GM23338 (cell line): ENCODE measurements at regions not wholly inside any gene's neighbourhood (a gene's known extent, or its start where the extent isn't known, plus 50 kb on each side); places are given as distances from the start of the nearest gene placed in this dataset.

Experiments used
- ATAC-seq: fragments of 200-7000 bp; cut with Tn5 transposase; 3 replicates; pipeline ENCODE4 v1.9.1; 2020
- DNase-seq: peaks from one replicate; pipeline ENCODE4 v3.0.0-alpha.2; 2015; ENCODE audit warnings: low spot score
- H2AFZ ChIP-seq: fragments of 200-600 bp; sonication (generic); 2 replicates; pipeline ENCODE4 v1.8.0; 2016; ENCODE audit warnings: antibody characterized with exemption, mild to moderate bottlenecking, moderate library complexity
- H3F3A ChIP-seq: fragments of 200-600 bp; sonication (generic); replicated peaks from 2 replicates; pipeline ENCODE4 v1.8.0; 2017; ENCODE audit warnings: antibody characterized with exemption, mixed run types, low read depth
- H3K27ac ChIP-seq: fragments of 200-600 bp; sonication (generic); 2 replicates; pipeline ENCODE4 v1.6.1; 2016; ENCODE audit warnings: low read depth
- H3K27me3 ChIP-seq: fragments of 200-600 bp; sonication (generic); 2 replicates; pipeline ENCODE4 v1.8.0; 2016; ENCODE audit warnings: mild to moderate bottlenecking, mixed run types, moderate library complexity; ENCODE audit not compliant: insufficient read depth
- H3K36me3 ChIP-seq: fragments of 200-600 bp; sonication (generic); 2 replicates; pipeline ENCODE4 v1.8.0; 2016; ENCODE audit warnings: mild to moderate bottlenecking; ENCODE audit not compliant: insufficient read depth
- H3K4me1 ChIP-seq: fragments of 200-600 bp; sonication (generic); 2 replicates; pipeline ENCODE4 v1.8.0; 2016; ENCODE audit warnings: mild to moderate bottlenecking, moderate library complexity; ENCODE audit not compliant: insufficient read depth
- H3K4me2 ChIP-seq: fragments of 200-600 bp; sonication (generic); 2 replicates; pipeline ENCODE4 v1.7.1; 2017; ENCODE audit warnings: mixed run types
- H3K4me3 ChIP-seq: fragments of 200-600 bp; sonication (generic); 2 replicates; pipeline ENCODE4 v1.6.1; 2016; ENCODE audit warnings: mixed run types
- H3K79me2 ChIP-seq: fragments of 200-600 bp; sonication (generic); replicated peaks from 2 replicates; pipeline ENCODE4 v1.8.0; 2017; ENCODE audit warnings: mild to moderate bottlenecking; ENCODE audit not compliant: insufficient read depth
- H3K9me2 ChIP-seq: fragments of 200-600 bp; sonication (generic); 2 replicates; pipeline ENCODE4 v1.8.0; 2017; ENCODE audit not compliant: insufficient read depth
- H4K20me1 ChIP-seq: fragments of 200-600 bp; sonication (generic); replicated peaks from 2 replicates; pipeline ENCODE4 v1.8.0; 2017; ENCODE audit warnings: mild to moderate bottlenecking; ENCODE audit not compliant: insufficient read depth
- H3K27ac Mint-ChIP-seq: 2 replicates; pipeline ENCODE4 v1.8.0; 2020; ENCODE audit warnings: inconsistent platforms, mild to moderate bottlenecking, moderate library complexity, mixed read lengths
- H3K27me3 Mint-ChIP-seq: 3 replicates; pipeline ENCODE4 v1.8.0; 2022; ENCODE audit warnings: low read depth, mild to moderate bottlenecking, moderate library complexity, mixed read lengths, inconsistent platforms; ENCODE audit not compliant: insufficient read depth, poor library complexity
- H3K36me3 Mint-ChIP-seq: 3 replicates; pipeline ENCODE4 v1.8.0; 2021; ENCODE audit warnings: low read depth, mild to moderate bottlenecking, inconsistent platforms, moderate library complexity, mixed read lengths
- H3K4me1 Mint-ChIP-seq: 3 replicates; pipeline ENCODE4 v1.8.0; 2020; ENCODE audit warnings: mild to moderate bottlenecking, inconsistent platforms, mixed read lengths
- H3K4me3 Mint-ChIP-seq: 3 replicates; pipeline ENCODE4 v1.8.0; 2021; ENCODE audit warnings: moderate library complexity, mild to moderate bottlenecking, inconsistent platforms, mixed read lengths
- H3K9me3 Mint-ChIP-seq: 3 replicates; pipeline ENCODE4 v1.8.0; 2020; ENCODE audit warnings: moderate library complexity, mild to moderate bottlenecking, inconsistent platforms, mixed read lengths
- CREB1 ChIP-seq: fragments of 250-450 bp; sonication (Bioruptor Pico); IDR thresholded peaks from 2 replicates; pipeline ENCODE4 v1.5.0; 2020; ENCODE audit warnings: low read depth, mild to moderate bottlenecking, moderate library complexity
- ZNF114 ChIP-seq: fragments of 250-450 bp; sonication (Bioruptor Pico); IDR thresholded peaks from 2 replicates; pipeline ENCODE4 v1.5.0; 2020; ENCODE audit warnings: mild to moderate bottlenecking, moderate library complexity
- ZNF331 ChIP-seq: fragments of 250-450 bp; sonication (Bioruptor Pico); IDR thresholded peaks from 2 replicates; pipeline ENCODE4 v1.5.0; 2020; ENCODE audit warnings: low read depth, mild to moderate bottlenecking, moderate library complexity
- TF ChIP-seq, protein P1 (sequence below), 2 experiments: fragments of 200-600 bp in 1 of 2; sonication (generic) in 1 of 2; conservative IDR thresholded peaks; 2 replicates each; pipeline versions ENCODE4 v1.5.1 to v1.6.1; 2016 to 2017; ENCODE audit warnings: antibody characterized with exemption in 2 of 2, low read depth in 2 of 2, mild to moderate bottlenecking in 2 of 2, moderate library complexity in 1 of 2
- TF ChIP-seq, protein P2 (sequence below): fragments of 250-450 bp; sonication (Bioruptor Pico); IDR thresholded peaks from 2 replicates; pipeline ENCODE4 v1.5.0; 2020; ENCODE audit warnings: mild to moderate bottlenecking, moderate library complexity
- TF ChIP-seq, protein P3 (sequence below): IDR thresholded peaks from 2 replicates; pipeline ENCODE4 v1.6.1; 2016; ENCODE audit warnings: antibody characterized with exemption

DNA sequence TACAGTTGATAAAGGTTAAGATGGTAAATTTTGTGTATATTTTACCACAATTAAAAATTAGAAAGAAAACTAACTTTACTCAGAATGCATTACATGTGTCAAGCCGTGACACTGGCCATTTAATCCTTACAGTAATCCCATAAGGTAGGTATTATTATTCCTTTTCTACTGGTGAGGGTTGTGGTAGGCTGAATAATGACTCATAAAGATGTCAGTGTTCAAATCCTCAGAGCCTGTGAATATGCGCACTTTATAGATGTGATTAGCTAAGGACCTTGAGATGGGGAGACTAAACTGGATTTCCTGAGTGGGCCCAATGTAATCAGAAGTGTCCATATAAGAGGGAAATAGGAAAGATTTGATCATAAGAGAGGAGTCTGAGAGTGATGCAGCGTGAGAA lies 288.1 kb downstream of the TMEM167A start:
- no peaks in the 10 kb centered on the region for H3K79me2 ChIP-seq
- H3K36me3 ChIP-seq = no peaks in the 10 kb centered on the region
- peaks cover 8% of the 10 kb centered on the region for H3K4me1 Mint-ChIP-seq

DNA sequence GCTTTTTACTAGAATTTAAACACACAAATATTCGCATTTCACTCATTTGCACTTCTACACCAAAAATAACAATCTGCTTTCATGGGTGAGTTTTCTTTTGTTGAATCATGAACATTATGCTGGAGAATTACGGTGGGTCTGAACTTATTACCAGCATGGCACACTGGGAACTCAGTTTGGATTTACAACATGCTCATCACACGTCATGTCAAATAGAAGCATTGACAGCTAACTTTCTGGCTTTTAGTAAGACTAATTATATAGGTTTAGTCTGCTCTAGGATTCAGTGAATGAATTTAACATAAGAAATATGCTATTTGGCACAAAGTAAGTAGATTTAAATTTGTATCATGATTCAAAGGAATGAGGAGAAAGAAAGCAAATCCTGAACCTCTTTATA lies 290.4 kb downstream of the TMEM167A start:
- no peaks in the 10 kb centered on the region for H3K79me2 ChIP-seq
- H3K27me3 ChIP-seq = no peaks in the 10 kb centered on the region
- H3K36me3 ChIP-seq = no peaks in the 10 kb centered on the region
- no peaks in the 10 kb centered on the region for H3K36me3 Mint-ChIP-seq
- H3K4me1 ChIP-seq = peaks cover 5% of the 10 kb centered on the region; the same call in 1 of the 2 replicates
- H3K4me2 ChIP-seq = no peak overlapping the region
- DNase-seq = no peak
- H3K27ac Mint-ChIP-seq = no peak overlapping the region
- H4K20me1 ChIP-seq = no peaks in the 10 kb centered on the region
- no peak overlapping the region for H3K4me3 Mint-ChIP-seq
- H3K4me3 ChIP-seq = no peak overlapping the region
- no peak for ATAC-seq
- H3K27ac ChIP-seq = no peak overlapping the region
- H3K27me3 Mint-ChIP-seq = no peaks in the 10 kb centered on the region
- peaks cover 6% of the 10 kb centered on the region for H3K4me1 Mint-ChIP-seq
- TF ChIP-seq, protein P1, sequence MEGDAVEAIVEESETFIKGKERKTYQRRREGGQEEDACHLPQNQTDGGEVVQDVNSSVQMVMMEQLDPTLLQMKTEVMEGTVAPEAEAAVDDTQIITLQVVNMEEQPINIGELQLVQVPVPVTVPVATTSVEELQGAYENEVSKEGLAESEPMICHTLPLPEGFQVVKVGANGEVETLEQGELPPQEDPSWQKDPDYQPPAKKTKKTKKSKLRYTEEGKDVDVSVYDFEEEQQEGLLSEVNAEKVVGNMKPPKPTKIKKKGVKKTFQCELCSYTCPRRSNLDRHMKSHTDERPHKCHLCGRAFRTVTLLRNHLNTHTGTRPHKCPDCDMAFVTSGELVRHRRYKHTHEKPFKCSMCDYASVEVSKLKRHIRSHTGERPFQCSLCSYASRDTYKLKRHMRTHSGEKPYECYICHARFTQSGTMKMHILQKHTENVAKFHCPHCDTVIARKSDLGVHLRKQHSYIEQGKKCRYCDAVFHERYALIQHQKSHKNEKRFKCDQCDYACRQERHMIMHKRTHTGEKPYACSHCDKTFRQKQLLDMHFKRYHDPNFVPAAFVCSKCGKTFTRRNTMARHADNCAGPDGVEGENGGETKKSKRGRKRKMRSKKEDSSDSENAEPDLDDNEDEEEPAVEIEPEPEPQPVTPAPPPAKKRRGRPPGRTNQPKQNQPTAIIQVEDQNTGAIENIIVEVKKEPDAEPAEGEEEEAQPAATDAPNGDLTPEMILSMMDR (conservative IDR thresholded peaks at IDR 0.05; ENCODE audit: low read depth in 2 of 2) = no peak
- TF ChIP-seq, protein P2, sequence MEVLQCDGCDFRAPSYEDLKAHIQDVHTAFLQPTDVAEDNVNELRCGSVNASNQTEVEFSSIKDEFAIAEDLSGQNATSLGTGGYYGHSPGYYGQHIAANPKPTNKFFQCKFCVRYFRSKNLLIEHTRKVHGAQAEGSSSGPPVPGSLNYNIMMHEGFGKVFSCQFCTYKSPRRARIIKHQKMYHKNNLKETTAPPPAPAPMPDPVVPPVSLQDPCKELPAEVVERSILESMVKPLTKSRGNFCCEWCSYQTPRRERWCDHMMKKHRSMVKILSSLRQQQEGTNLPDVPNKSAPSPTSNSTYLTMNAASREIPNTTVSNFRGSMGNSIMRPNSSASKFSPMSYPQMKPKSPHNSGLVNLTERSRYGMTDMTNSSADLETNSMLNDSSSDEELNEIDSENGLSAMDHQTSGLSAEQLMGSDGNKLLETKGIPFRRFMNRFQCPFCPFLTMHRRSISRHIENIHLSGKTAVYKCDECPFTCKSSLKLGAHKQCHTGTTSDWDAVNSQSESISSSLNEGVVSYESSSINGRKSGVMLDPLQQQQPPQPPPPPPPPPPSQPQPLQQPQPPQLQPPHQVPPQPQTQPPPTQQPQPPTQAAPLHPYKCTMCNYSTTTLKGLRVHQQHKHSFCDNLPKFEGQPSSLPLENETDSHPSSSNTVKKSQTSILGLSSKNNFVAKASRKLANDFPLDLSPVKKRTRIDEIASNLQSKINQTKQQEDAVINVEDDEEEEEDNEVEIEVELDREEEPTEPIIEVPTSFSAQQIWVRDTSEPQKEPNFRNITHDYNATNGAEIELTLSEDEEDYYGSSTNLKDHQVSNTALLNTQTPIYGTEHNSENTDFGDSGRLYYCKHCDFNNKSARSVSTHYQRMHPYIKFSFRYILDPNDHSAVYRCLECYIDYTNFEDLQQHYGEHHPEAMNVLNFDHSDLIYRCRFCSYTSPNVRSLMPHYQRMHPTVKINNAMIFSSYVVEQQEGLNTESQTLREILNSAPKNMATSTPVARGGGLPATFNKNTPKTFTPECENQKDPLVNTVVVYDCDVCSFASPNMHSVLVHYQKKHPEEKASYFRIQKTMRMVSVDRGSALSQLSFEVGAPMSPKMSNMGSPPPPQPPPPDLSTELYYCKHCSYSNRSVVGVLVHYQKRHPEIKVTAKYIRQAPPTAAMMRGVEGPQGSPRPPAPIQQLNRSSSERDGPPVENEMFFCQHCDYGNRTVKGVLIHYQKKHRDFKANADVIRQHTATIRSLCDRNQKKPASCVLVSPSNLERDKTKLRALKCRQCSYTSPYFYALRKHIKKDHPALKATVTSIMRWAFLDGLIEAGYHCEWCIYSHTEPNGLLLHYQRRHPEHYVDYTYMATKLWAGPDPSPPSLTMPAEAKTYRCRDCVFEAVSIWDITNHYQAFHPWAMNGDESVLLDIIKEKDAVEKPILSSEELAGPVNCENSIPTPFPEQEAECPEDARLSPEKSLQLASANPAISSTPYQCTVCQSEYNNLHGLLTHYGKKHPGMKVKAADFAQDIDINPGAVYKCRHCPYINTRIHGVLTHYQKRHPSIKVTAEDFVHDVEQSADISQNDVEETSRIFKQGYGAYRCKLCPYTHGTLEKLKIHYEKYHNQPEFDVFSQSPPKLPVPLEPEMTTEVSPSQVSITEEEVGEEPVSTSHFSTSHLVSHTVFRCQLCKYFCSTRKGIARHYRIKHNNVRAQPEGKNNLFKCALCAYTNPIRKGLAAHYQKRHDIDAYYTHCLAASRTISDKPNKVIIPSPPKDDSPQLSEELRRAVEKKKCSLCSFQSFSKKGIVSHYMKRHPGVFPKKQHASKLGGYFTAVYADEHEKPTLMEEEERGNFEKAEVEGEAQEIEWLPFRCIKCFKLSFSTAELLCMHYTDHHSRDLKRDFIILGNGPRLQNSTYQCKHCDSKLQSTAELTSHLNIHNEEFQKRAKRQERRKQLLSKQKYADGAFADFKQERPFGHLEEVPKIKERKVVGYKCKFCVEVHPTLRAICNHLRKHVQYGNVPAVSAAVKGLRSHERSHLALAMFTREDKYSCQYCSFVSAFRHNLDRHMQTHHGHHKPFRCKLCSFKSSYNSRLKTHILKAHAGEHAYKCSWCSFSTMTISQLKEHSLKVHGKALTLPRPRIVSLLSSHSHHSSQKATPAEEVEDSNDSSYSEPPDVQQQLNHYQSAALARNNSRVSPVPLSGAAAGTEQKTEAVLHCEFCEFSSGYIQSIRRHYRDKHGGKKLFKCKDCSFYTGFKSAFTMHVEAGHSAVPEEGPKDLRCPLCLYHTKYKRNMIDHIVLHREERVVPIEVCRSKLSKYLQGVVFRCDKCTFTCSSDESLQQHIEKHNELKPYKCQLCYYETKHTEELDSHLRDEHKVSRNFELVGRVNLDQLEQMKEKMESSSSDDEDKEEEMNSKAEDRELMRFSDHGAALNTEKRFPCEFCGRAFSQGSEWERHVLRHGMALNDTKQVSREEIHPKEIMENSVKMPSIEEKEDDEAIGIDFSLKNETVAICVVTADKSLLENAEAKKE (CRISPR knock-in tag) = no peak
- TF ChIP-seq, protein P3, sequence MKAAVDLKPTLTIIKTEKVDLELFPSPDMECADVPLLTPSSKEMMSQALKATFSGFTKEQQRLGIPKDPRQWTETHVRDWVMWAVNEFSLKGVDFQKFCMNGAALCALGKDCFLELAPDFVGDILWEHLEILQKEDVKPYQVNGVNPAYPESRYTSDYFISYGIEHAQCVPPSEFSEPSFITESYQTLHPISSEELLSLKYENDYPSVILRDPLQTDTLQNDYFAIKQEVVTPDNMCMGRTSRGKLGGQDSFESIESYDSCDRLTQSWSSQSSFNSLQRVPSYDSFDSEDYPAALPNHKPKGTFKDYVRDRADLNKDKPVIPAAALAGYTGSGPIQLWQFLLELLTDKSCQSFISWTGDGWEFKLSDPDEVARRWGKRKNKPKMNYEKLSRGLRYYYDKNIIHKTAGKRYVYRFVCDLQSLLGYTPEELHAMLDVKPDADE = no peak
- H2AFZ ChIP-seq = no peak overlapping the region
- H3K9me2 ChIP-seq = peaks cover 12% of the 10 kb centered on the region; the same call in 1 of the 2 replicates
- no peaks in the 10 kb centered on the region for H3K9me3 Mint-ChIP-seq
- H3F3A ChIP-seq = no peaks in the 10 kb centered on the region

More for the DNA sequence above, 288.1 kb downstream of the TMEM167A start:
- no peak overlapping the region for H3K4me2 ChIP-seq
- no peaks in the 10 kb centered on the region for H3K9me3 Mint-ChIP-seq
- no peak for ATAC-seq
- TF ChIP-seq, protein P1 (conservative IDR thresholded peaks at IDR 0.05; ENCODE audit: low read depth in 2 of 2) = no peak
- TF ChIP-seq ZNF331 (CRISPR knock-in tag) = no peak
- TF ChIP-seq ZNF114 = no peak
- TF ChIP-seq CREB1 (CRISPR knock-in tag) = no peak
- H3K36me3 Mint-ChIP-seq = no peaks in the 10 kb centered on the region
- no peaks in the 10 kb centered on the region for H3K27me3 ChIP-seq
- H3K27ac ChIP-seq = no peak overlapping the region
- no peaks in the 10 kb centered on the region for H4K20me1 ChIP-seq
- H3K27ac Mint-ChIP-seq = no peak overlapping the region
- H3K9me2 ChIP-seq = 0 out of 2 replicates have a peak, but pooled peaks cover 7% of the 10 kb centered on the region
- H3K27me3 Mint-ChIP-seq = no peaks in the 10 kb centered on the region
- H3K4me1 ChIP-seq = peaks cover 6% of the 10 kb centered on the region
- no peak overlapping the region for H3K4me3 ChIP-seq
- H3F3A ChIP-seq = no peaks in the 10 kb centered on the region
- H2AFZ ChIP-seq = no peak overlapping the region
- H3K4me3 Mint-ChIP-seq = no peak overlapping the region
- DNase-seq = no peak
